Eye (tissue), 1 donor: ENCODE measurements at regions not wholly inside any gene's neighbourhood (a gene's known extent, or its start where the extent isn't known, plus 50 kb on each side); places are given as distances from the start of the nearest gene placed in this dataset.
"Not testable (repeated sequence)": the region's sequence is repeated elsewhere in the genome, so short reads cannot be mapped to it uniquely, and the experiment has no call there.

Source experiments
- DNase-seq: peaks from one replicate; pipeline ENCODE4 v3.0.0-alpha.2; 2015

DNA sequence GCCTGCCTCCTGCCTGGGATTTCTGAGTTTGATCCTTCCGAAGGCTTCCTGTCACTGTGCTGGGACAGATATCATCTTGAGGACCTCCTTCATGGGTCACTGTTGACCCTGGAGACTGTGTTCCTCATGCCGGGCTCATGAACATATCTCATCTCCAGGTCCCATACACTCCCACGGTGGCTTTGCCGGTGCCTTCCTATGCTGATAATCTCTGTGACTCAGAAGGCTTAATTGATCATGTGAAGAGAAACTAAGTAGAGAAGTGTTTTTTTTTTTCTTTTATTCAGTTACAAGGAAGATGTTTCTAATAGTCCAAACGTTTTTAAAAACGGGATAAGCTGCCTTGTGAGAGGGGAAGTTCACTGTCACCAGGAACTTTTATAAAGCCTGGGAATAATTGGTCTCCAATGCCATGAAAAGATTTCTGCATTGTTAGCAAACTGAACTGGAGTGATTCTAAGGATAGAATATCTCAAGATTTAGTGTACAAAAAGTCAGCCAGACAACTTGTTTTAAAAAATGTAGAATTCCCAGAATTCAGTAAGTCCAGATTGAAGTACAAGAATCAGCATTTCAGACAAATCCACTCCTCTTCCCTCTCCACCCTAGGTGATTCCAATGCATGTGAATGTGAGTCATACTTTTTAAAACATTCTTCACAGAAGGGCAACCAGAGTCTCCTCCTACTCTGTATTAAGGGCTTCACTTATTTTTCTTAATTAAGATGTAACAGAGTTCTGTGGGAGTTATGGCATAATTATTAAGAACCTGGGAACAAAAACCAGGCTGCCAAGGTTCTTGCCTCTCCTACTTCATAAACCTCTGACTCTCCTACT is 139.8 kb upstream of the LGR5 start:
- no peak for DNase-seq

DNA sequence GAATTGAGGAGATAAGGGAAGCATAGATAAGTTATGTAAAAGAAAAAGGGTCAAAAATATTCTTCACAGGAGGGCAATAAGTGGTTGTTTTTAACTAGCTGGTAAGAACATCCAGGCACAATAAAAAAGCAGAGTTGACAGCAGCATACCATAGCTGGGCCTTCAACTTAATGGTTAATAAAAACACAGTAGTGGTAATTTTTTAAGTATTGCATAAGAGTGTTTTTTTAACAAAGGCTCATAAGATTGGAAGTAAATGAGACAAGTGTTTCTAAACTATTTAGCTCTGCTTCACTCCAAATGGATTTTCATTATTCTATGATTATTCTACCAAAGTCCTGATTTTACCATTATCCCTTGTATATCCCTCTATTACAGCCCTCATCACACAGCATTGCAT is 140.1 kb upstream of the TSPAN8 start:
- DNase-seq = no peak

DNA sequence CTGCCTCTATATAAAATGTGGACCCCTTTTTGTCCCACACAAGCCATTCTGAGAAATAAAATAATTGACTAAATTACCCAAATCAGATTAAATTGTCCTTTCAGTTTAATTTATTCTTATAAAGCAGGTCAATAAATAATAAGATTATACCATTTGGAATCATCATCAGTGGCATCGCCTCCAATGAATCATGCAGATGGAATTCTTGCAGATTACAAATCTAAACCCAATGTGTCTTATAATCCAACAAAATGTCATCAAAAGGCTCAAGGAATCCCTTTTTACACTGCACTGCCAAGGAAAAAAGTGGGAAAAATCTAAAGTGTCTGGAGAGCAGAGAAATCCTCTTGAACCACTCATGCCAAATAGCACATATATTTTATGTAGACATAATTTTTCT is 138.2 kb upstream of the TSPAN8 start:
- DNase-seq = no peak

DNA sequence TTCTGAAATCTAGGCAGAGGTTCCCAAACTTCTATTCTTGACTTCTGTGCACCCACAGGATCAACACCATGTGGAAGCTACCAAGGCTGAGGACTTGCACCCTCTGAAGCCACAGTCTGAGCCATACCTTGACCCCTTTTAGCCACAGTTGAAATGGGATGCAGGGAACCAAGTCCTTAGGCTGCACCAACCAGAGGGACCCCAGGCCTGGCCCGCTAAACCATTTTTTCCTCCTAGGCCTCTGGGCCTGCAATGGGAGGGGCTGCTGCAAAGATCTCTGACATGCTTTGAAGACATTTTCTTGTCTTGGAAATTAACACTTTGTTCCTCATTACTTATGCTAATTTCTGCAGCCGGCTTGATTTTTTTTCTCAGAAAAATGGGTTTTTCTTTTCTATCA is 133.9 kb upstream of the TSPAN8 start:
- DNase-seq = no peak

DNA sequence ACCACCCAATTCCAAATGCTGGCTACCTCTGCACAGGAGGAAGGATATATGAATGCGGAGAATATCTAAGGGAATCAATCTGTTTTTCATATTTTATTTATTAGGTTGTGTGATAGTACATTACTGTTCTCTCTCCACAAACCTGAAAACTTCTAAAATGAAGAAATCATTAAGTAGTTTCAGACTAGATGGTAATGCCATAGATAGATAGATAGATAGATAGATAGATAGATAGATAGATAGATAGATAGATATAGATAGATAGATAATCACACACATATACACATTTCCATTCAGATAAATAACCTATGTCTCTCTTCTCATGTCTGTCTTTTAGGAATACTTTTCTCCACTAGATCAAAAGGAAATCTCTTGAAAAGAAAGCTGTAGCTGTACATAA is 126.1 kb upstream of the TSPAN8 start:
- no peak for DNase-seq

DNA sequence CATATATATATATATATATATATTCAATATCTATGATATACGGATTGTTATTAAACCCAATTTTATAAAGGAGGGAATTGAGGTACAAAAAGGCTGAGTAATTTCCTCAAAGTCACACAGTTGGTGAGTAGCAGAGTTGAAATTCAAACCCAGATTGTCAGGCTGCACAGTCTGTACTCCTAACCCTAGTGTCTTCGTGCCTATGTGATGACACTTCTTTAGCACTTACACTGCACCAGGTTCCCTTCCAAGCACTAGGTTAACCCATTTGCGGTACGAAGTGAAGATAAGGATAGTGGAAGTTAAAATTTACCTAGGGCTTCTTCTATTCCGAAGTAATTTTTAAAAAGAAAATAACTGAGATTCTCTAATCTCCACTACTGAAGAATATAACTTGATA is 125.1 kb upstream of the TSPAN8 start:
- DNase-seq = no peak

DNA sequence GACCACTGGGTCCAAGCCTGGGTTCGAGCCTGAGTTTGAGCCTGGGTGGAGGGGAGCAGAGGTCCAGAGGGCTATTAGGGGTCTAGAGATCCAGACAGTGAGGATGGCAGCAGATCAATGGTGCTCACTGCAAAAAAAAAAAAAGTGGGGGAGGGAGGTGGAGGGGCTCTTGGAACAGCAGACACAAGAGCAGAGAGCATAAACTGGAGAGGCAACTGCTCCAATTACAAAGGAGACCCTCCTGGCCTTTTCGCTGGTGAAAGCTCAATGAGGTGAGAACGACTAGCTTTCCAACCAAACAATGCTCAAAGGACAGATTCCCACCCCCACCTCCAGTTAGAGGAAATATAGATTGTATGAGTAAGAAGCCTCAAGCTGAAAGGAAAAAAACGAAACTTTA is 124.2 kb upstream of the TSPAN8 start:
- DNase-seq = no peak

DNA sequence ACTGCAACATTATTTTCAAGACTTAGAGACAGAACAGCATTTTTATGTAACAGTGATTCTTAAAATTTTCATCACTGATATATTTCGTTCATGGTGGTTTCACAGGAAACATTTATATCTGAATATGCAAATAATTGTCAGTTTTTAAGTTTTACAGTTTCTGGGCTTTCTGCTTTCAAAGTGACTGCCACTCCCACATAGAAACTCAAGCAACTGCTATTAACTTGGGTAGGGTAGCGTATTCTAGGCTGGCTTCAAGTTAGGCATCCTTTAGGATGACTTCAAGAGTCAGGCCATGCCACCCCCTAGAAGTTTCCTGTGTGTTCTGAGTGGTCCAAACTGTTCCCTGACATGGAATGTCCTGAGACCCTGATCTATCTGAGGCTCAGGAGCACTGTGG is 123.6 kb upstream of the TSPAN8 start:
- DNase-seq = no peak

DNA sequence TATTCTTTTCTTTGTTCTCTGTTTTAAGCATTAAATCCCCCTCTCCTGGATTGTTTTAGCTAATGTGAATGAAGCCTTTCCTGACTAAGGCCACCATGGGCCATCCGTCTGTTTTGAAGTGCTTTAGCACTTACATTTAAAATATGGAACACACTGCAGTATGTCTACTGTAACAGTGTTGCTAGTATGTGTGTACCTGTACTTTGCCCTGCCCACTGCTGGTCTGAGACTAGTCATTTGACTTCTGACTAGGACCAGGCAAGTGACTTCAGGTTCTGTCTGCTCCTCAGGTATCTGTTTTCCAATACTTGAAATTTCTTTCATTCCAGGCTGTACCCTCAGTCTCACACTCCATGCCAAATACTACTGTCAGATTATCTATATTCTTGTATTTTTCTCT is 120.1 kb upstream of the TSPAN8 start:
- DNase-seq = no peak

DNA sequence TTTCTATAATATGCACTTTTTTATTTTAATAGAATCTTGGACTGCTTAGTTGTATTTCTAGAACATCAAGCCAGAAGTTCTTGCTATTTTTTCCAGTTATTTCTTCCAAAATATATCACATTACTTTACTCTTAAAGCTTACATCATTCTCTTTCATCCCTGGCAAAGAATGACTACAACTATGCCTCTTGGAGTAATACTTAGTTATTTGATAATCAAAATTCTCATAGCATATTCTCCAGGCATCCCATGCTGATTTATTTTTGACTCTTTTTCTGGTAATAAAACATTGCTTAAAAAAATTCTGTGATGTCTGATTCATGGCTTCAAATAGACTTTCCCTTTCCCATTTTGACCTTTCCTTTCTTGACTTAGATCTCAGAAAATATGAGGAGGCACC is 118.7 kb upstream of the TSPAN8 start:
- peak; percentile 13 for DNase-seq

DNA sequence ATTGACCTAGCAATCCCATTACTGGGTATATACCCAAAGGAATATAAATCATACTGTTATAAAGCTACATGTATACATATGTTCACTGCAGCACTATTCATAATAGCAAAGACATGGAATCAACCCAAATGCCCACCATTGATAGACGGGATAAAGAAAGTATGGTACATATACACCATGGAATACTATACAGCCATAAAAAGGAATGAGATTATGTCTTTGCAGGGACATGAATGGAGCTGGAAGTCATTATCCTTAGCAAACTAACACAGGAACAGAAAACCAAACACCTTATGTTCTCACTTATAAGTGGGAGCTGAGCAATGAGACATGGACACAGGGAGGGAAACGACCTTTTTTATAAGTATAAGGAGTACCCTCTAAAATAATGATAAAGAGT is 113.0 kb upstream of the TSPAN8 start:
- not testable (repeated sequence) for DNase-seq

DNA sequence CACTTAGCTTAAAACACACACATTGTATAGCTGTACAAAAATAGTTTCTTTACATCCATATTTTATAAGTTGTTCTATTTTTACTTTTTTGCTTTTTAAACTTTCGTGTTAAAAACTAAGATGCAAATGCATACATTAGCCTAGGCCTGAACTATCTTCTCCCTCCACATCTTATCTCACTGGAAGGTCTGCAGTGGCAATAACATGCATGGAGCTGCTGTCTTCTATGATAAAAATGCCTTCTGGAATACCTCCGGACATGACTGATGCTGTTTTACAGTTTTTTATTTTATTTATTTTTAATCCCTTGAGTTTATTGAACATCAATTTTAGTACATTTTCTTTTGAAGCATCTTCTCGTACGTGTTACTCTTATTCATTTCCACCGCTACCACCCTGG is 112.3 kb upstream of the TSPAN8 start:
- no peak for DNase-seq

DNA sequence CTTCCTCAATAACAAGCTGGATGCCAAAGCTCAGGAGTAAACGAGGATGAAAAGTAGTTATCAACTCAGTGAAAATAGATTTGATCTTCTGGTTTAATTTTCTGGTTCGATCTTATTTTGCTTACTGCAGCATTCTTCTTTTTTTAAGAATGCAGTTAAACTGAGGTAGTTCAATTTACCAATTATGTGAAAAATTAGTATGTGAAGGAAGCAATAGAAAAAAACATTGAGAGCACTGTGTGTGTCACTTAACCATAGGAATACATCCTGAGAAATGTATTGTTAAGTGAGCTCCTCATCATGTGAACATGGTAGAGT is 111.4 kb upstream of the TSPAN8 start:
- DNase-seq = no peak

DNA sequence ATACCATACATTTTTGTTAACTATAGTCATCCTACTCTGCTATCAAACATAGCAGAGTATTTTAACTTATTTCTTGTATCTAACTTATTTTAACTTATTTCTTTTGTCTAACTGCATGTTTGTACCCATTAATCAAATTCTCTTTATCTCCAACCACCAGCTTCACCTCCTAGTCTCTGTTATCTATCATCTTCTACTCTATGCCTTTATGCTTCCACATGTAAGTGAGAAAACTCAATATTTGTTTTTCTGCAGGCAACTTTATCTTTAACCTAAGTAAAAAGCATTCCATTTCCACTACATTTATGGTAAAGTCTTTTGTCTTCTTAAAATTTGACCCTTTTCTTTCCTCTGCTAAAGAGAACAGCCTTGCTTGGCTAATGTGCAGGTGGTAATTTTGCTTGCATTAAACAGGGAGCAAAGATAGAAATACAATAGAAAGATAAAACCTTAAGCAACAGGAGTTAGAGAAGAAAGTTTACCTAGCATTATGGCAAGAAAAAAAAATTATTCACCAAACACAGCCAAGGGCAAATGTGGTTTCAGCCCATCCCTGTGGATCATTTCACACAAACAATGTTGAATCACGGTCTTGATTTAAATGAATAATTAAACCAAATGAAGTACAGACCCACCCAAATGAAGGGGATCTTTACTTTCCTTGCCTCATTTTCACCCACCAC is 110.9 kb upstream of the TSPAN8 start:
- no peak for DNase-seq

DNA sequence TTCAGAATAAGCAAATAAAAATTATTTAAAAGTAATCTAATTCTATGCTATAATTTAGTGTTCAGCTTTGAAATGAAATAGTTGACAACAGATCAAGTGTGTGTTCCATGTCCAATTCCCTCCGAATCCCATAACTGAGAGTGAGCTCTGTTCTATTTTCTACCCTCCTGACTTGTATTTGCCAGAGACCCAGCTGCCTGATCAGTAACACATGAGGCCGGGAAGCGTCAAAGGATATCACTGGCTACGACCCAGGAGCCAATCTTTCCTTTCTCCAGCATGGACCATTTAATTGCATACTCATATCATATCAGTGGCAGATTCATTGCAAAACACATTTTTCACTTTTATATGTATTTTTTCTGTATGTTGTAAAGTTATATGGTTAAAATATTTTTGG is 108.8 kb upstream of the TSPAN8 start:
- peak; percentile 26 for DNase-seq

DNA sequence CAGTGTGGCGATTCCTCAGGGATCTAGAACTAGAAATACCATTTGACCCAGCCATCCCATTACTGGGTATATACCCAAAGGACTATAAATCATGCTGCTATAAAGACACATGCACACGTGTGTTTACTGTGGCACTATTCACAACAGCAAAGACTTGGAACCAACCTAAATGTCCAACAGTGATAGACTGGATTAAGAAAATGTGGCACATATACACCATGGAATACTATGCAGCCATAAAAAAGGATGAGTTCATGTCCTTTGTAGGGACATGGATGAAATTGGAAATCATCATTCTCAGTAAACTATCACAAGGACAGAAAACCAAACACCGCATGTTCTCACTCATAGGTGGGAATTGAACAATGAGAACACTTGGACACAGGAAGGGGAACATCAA is 107.9 kb upstream of the TSPAN8 start:
- not testable (repeated sequence) for DNase-seq

DNA sequence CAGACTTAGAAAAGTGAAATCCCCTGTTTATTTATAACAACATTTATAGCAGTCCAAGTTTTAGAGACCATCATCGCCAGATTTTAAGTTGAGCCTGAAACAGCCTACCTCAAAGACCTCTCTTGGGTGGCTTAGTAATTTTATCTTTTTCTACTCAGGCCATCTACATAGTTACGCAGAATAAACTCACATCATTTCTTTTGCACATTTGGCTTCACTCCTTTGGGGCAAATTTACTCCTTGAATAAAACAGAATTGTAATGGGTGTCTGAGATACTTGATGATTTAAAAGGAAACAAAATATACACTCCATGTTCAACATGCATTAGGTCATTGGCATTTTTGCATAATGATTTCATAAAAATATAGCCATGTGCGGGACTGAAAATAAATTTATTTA is 104.7 kb upstream of the TSPAN8 start:
- DNase-seq = no peak

DNA sequence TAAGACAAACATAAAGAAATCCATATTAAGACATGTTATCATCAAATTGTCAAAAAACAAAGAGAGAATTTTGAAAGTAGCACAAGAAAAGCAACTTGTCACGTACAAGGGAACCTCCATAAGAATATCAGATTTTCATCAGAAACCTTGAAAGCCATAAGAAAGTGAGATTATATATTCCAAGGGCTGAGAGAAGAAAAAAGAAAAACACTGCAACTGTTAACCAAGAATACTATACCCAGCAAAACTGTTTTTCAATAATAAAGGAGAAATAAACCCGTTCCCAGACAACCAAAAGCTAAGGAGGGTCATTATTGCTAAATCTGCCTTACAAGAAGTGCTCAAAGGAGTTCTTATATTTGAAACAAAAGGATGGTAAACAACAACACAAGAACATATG is 94.7 kb upstream of the TSPAN8 start:
- DNase-seq = no peak

DNA sequence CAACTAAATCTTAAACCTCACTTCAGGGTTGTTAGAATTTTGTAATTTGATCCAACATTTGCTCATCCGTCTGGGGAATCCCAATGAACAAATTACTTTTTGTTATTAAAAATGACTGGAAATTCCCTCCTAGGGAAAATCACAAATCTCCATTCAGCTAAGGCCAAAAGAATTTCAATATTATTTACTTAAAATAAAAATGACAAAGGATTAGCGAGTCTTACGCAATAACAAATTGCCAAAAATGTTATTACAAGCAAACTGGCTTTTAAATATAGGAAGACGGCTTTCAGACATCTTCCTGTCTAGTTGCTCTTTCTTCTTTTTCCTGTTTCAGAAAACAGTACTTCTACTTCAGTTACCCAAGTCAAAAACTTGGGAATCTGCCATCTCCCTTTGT is 92.4 kb upstream of the TSPAN8 start:
- DNase-seq = no peak

DNA sequence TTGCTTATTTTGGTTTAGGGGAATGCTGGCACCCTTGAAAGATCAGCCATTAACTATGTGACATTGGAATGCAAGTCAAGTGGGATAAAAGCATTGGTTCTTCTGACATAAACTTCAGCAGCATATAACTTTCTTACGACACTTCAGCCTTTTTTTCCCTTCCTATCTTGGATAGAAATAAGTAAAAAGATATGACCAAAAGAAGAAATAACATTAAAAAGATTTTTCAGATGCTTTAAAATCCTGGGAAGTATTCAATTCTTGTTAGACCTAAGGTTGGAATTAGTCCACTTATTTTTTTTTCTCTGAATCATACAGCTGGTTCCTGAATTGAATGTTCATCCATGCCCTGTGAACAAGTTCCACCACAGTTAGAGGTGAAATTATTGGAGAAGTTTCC is 85.6 kb upstream of the TSPAN8 start:
- no peak for DNase-seq

DNA sequence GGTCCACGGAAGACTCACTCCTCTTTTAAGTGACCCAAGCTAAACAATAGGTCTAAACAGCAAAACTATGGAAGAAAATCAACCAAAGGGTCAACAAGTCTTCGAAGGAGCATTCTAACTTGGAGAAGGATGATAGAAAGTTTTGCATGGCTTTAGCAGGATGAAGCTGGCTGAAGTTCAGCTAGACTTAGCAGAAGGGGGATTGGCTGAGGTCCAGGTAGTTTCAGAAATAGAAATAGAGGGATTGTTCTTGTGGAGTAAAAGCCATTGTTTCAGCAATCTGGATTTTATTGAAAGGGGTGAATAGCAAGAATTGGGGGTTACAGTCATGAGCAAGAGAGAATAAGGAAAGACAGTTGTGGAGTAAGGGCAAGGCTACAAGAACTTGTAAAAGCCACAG is 84.7 kb upstream of the TSPAN8 start:
- peak; percentile 16 for DNase-seq

DNA sequence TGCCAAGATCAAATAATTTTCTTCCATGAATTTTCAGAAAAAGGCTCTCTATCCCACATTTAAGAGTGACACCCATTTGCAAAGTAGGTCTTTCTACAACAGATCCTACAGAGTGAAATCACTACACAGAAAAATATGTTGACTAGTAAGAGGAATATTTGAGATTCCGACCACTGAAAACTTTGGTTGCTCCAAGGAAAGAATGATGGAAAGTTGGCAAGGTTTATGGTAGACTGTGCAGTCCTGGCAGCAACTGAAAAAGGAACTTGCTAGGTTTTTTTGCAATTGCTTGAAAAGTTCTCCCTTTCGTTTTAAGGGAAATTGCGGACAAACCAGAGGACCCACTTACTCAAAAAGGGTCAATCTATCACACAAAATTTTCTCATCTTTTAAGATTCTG is 83.1 kb upstream of the TSPAN8 start:
- DNase-seq = no peak

DNA sequence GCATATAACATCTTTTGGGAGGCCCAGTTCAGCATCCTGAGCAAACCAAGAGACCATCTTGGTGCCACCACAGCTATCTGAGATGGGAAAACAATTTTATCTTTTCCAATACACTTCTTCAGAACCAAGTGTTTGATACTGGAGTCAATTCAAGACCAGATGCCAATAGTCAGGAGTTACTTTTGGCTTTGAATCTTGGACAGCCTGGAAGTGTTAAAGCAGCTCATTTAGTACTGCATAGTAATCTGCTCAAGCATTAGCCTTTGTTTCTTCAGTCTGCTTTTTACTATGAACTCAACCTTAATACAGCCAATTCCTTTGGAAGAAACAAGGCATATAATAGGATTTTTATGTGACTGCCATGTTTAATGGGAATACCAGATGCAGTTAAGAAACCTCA is 81.9 kb upstream of the TSPAN8 start:
- DNase-seq = no peak

DNA sequence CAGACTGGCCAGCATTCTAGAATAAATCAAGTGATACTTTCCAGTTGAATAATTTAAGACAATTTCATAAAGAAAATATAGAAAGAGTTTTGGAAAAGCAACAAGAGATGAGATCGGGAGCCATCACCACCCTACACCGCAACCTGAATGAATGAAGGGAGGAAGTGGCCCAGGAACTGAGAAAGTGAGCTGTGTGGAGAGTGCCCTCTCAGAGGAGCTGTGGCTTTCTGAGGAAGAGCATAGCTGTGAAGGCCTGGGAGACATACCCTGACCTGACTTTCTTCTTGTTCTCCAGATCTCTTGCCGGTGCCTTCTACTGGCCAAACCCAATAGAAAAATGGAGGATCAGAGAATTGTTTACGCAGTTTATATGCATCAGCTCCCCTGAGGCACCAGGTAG is 79.3 kb upstream of the TSPAN8 start:
- no peak for DNase-seq

DNA sequence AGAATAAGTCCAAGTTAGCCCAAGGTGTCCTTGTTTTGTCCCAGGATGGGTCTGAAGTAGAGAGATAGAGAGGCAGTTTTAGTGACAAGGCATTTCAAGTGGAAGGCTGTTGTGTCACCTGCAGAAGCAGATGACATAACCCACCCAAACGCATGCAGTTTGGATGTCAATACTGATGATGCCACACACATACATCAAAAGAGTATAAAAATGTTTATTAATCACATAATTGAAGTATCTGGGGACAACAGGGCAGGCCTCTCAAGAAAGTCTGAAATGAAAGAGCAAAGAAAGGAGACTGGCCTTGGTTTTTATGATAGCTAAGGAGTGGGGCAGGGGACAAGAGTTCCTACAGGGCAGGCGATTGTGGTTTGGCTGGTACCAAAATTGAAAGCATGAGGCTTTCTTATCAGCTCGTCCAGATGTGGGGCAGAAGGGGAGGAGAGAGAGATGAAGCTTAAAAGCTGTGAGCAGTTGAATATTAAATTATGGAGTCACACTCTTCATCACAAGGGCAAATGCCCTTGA is 78.4 kb upstream of the TSPAN8 start:
- DNase-seq = no peak
